ENCODE measurements at regions not wholly inside any gene's neighbourhood (a gene's known extent, or its start where the extent isn't known, plus 50 kb on each side); places are given as distances from the start of the nearest gene placed in this dataset.
A peak's percentile ranks its signal among the peaks of the same experiment; 100 is the strongest.
"Not testable (repeated sequence)": the region's sequence is repeated elsewhere in the genome, so short reads cannot be mapped to it uniquely, and the experiment has no call there.

DNA sequence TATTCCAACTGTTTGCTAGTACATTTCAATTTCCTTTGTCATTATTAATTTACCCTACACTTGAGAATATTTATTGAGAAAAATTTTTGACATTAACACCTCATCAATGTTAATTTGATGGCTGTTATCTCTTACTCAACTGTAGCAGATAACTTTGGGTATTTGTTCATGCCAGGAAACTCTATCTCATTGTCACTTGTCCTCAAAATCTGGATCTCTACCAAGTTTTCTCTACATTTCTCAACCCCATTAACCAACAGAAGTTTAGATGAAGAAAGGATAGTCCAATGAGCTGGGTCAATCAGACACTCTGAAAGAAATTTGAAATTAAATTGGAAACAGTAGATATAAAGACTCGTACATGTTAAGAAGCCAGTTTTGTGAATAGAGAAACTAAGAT is 395.3 kb downstream of the TUSC1 start:
- no peak for DNase-seq (ENCODE audit: low read depth)

DNA sequence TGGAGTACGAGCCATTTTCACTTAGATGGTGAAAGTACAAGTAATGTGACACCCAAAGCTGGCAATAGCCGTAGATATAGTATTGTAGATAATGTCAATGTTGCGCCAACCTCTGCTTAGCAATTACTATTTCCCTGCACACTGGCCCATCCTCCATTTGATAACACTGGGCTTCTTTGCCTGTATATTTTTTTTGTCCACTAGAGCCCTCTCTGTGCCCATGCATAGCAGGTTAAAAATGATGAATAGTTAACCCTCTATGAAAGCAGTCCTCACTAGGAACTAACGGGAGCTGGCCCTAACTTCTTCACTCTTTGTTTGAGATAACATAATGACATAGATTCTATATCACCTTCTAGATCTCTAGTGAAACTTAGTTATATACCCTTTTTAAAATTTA is 416.8 kb downstream of the TUSC1 start:
- DNase-seq (ENCODE audit: low read depth) = peak; percentile 15

DNA sequence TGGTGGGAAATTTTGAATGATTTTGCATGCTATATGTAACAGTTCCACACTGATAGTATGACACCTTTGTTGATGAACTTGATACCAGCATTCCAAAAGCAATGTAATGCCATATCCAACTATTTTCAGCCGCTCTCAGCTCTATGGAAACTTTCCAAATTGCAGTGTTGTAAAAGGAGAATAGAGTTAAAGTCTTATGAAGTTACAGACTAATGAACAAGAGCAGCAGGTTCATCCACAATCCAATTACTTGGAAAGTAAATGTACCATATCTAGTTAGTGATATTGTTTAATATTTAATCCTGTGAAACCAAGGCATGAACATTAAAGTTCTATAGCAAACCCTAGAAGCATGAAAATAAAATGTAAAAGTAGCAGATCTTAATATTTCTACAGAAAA is 418.2 kb downstream of the TUSC1 start:
- peak; percentile 50 for DNase-seq (ENCODE audit: low read depth)

DNA sequence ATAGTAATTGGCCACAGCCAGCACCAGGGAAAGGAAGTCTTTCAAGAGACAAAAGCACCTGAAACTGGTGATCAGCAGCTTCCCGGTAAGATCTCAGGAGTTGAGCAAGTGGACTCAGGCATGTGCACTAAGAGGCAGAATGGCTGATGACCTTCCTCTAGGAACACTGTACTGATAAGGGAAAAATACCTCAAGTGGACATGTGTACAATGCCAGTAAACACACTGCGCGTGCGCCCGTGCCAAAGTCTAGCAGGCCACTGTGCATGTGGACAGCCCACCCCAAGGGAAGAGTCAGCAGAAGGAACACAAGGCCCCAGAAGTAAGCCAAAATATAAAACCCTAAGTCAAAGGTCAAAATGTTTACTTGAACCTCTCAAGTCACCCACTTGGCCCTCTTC is 423.0 kb downstream of the TUSC1 start:
- no peak for DNase-seq (ENCODE audit: low read depth)

DNA sequence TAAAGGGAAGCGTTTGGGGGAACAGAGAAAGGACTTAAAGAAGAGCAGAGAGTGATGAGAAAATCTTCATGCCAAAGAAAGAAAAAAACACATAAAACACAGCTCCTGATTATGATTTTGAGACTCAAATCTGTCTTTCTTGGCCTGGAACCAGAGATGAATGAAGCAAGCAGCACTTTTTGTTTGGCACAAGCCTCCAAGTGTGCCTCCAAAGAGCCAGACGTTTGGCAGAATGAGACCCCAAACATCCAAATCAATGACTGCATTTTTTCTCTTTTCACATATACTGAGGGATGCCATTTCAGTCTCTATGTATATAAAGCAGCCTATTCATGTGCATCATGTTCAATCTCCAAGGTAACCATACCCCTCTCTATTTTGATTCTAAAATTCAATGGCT is 424.2 kb downstream of the TUSC1 start:
- DNase-seq (ENCODE audit: low read depth) = no peak

DNA sequence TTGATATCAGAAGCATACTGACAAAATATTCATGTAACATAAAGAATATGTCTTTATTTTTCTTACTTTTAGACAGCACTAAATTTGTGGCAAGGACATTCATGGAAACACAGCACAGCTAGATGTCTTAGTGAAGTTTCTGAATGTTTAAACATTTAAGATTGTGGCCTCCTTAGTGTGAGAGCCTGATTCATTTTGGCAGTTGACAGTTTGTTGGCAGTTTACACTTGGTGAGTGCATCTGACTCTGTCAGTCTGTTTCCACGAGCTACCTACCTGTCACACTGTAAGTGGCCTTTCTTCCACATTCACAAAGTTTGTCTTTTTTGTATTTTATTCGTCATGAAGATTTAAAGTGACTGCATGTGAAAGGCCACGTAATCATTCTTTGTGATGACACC is 436.8 kb downstream of the TUSC1 start:
- no peak for DNase-seq (ENCODE audit: low read depth)

DNA sequence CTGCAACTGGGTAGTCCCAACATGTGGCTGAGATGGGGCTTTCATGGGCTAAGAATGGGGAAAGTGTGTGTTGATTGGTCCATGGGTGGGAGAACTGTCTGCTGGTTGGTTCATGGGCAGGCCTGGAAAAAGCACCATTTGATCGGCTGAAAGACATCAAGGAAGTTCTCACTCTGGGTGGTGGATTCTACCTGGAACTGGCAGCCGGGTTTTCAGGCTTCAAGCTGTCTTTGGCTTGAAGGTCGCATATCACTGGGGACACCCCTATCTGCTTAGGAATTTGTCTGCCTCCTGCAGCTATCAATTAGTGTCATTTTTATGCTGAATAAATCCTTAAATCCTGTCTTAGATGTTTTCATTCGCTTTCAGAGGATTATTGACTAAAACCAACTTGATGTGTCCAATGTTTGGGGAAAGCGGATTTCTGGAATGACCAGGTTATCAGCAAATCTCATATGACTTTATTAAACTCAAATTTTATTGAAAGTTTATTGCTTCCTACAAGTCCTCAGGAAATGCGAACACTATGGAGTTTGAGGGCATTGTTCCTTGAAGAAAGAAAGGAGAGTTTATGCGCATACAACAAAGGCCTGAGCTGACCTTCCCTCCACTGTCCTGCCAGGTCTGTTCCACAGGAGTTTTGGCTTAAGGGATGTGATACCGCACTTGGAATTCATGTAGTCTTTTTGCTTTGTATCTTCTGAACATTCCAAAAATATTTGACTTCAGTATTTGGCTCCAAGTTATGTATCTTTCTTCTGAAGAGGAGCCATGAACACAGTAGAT is 451.1 kb downstream of the TUSC1 start:
- no peak for DNase-seq (ENCODE audit: low read depth)

DNA sequence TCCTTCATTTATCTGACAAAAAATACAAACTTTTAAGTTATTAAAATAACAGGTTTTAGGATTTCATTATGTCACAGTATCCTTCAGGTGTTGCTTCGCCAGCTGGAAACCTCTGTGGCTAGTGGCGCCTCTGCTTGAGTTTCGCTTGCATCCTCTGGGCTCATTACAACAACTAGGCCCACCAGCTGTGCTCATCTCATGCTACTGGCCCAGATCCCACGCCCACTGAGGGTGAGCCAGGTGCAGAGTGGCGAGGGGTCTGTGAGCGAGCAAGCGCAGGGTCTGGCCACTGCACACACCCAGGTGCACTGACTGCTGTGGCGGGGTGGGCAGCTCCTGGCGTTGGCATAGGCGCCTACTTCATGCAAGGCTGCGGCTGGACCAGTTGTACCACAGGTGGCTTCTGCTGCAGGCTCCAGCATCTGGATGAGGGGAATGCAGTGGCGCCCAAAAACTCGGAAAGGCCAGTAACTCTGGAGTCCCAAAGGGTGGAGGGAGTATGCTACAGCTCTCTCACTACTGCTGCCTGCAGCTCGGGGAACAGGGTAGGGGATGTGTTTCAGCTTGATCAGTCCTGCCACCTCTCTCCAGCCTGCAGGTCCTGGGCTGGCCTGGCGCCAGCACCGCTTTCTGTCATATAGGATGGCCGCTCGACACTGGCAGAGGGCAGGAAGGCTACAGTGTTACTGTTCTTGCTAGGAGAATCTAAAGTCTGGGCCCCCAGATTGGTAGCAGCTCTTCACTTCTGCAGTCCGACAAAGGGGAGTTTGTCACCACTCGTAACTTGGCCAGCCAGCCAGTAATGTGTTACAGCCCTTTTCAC is 452.1 kb downstream of the TUSC1 start:
- DNase-seq (ENCODE audit: low read depth) = no peak

DNA sequence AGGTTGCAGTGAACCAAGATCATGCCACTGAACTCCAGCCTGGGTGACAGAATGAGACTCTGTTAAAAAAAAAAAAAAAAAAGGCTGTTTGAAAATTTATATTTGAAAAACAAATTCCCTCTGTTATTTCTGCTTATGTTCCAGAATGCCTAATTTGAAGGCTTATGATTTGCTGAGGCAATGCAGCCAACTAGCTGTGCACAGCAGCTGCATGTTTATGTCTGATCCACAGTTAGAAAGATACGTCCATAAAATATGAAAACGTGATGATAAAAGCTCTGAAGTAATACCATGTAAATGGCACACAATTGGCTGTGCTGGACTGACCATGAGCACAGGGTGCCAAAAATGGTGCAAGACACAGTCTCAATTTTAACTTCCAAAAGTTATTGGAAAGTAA is 453.2 kb downstream of the TUSC1 start:
- DNase-seq (ENCODE audit: low read depth) = no peak

DNA sequence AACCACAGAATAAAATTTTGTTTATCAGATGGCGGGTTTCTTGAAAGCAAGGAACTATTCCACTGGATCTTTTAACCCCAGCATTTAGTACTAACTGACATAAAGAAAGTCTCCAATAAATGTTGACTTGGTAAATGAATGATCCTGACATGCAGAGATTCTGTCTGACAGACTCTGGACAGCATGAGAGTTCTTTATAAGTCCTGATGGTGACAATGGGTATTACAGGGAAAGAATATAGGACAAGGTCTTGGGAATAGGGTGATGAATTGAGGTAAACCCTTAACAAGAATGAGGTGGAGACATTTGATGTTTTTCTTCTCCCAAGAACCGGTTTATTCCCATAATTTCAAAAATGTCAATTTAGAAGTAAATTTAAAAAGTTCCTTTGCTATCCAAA is 453.9 kb downstream of the TUSC1 start:
- DNase-seq (ENCODE audit: low read depth) = no peak

DNA sequence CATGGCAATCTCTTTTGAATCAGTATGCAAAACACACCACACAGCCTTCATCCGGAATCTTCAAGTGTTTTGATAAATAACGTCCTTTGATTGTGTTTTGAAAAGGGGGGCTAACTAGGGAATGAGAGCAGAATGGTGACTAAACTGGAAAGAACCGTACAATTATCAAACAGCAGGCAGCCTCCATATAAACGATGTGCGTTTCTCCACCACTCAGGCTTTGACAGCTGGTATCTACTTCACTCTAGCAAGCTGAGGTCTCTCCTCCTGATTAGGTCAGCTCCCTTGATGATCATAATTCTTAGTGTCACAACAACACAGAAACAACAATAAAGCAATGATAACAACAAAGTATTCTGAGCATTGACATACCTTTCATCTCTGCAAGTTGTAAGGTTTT is 465.9 kb downstream of the TUSC1 start:
- no peak for DNase-seq (ENCODE audit: low read depth)

DNA sequence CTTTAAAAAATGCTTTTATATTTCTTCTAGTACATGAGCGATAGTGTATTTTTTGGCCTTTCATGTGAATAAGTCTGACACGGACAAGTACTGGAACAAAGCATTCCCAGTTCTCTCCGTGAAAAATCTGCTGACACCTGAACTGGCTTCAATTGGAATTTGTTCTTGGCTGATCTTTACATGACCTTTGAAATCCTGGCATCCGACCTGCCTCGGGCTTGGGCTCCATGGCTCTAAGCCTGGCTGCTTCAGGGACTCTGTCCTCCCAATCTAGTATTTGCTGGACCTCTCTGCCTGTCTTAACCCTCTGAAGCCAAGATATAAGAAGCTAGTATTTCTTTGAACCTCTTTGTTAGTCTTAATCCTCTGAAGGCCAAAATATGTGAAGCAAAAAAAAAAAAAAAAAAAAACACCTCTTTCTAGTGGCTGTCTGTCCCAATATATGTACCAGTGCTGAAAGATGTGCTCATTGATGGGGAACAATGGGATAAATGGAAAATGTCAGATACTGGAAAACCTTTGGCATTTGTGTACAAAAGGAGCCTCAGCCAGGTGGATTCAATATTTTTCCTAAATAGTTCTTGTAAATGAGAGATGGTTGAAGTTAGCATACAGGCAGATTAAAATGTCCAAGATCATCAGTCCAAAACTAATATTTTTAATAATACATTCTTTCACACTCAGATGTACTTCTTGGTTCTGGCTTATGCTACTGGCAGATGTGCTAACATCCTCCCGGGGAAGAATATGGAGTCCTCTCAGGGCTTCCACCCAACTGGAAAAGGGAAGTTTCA is 470.6 kb downstream of the TUSC1 start:
- DNase-seq (ENCODE audit: low read depth) = peak; percentile 1

DNA sequence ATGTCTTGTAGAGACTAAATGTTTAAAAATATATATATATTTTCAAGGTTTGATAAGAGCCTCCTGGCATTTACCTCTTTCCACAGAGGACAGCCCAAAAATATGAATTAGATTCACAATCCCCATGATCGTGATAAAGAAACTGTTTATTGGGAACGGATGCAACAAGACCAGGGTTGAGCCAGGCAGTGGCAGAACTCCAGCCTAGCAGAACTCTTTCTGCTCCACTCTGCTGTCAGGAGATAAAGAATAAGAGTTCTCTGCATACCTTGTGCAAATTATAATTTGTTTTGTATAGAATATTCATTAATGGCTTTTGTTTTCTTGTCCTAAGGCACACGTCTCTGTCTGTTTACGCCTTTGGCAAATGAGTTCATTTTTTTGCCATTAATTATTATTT is 472.2 kb downstream of the TUSC1 start:
- no peak for DNase-seq (ENCODE audit: low read depth)

DNA sequence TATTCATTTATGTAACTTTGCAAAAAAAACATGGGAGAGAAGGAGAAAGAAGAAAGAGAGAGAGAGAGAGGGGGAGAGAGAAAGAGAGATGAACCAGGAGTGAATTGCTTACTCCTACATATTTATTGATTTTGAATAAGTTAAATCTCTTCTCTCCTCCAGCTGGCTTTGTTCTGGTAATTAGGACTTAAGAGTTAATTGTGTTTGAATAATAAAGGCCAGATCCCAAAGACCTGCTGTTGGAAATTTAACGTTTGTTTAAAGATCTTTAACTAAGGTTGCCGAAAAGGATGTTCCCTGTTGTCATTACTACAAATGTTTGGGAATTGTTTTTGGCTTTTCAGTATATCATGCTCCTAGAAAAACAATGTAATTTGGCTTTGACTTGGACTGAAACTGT is 473.0 kb downstream of the TUSC1 start:
- no peak for DNase-seq (ENCODE audit: low read depth)

DNA sequence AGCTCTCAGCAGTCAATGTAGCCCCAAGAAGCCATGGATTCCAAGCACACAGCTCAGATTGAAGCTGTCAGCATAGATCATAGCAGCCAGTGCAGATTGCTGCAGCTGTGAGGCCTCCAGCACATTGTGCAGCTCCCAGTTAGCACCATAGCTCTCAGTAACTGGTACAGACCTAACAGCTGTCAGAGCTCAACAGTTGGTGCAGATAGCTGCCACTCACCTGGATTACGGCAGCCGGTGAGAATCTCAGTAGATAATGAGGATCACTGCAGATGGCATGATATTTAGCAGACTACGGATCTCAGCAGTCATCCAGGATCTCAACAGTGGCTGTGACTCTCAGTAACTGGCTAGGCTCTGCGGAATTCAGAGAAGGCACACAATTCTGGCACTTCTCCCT is 500.4 kb downstream of the TUSC1 start:
- DNase-seq (ENCODE audit: low read depth) = no peak

DNA sequence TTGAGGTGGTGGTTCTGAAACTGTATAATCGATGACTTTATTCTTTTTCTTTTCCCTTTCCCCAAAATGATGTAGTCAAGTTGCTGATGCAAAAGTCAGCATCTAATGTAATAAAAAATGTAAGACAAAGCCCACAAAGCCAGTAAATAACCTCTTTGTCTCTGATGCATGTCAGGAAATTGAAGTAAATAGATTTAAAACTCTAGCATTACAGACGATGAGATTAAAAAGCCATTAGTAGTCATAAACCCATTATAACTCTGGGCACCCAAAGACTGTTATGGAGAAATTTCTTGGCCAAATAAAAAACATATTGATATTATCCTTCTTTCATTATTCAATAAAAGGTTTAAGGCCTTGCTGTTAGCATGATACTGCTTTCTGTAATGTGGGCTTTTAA is 548.7 kb downstream of the TUSC1 start:
- DNase-seq (ENCODE audit: low read depth) = no peak

DNA sequence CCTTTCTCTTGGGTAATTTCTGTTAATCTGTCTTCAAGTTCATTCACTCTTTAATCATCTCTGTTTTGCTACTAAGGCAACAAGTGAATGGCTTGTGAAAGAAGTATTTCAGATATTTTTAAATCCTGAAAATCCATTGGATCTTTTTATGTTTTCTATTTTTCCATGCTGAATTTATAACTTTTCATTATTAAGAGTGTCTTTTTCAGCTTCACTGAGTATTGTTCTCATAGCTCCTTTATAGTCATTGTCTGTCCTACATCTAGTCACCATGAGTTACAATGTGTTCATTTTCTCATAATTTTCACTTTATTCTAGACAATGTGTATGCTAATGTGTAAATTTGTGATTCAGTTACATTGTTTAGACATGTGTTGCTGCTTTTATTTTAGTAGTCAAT is 556.4 kb downstream of the TUSC1 start:
- no peak for DNase-seq (ENCODE audit: low read depth)

DNA sequence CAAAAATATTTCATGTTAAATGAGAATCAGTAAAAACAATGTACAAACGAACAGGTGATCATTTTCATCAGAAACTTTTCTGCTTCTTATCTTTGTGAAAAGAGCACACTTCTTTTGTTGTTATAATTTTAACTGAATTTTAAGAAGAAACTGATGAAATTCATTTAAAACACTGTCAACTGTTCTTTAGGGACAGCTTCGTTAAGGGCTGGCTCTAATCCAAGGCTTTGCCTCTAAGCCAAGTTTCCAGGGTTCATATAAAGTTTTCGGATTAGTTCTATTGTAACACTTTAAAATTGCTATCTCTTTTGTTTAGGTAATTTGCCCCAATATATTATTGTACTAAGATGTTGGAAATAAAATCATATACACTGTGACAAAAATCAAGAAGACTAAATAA is 559.2 kb downstream of the TUSC1 start:
- DNase-seq (ENCODE audit: low read depth) = no peak

DNA sequence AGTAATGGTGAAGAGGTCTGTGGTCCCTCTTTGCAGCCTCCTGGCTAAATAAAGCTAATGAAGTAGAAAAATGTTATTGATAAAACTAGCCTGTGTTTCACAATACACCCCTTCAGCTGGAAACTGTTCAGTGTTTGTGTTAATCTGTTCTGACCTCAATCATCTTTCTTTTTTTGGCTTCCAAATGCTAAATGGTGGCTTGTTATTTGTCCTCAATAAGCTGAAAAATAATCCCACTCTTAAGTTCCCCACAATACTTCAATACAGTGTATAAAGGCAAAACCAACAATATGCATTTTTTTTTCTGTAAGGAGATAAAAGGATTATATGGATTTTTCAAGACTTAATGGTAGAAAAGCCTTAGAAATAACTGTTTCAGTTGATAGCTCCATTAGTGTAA is 560.5 kb downstream of the TUSC1 start:
- no peak for DNase-seq (ENCODE audit: low read depth)

DNA sequence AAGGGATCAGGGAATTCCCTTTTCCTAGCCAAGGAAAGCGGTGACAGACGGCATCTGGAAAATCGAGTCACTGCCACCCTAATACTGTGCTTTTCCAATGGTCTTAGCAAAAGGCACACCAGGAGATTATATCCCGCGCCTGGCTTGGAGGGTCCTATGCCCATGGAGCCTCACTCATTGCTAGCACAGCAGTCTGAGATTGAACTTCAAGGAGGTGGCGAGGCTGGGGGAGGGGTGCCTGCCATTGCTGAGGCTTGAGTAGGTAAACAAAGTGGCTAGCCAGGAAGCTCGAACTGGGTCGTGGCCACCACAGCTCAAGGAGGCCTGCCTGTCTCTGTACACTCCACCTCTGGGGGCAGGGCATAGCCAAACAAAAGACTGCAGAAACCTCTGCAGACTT is 556.5 kb upstream of the IZUMO3 start:
- DNase-seq (ENCODE audit: low read depth) = not testable (repeated sequence)

DNA sequence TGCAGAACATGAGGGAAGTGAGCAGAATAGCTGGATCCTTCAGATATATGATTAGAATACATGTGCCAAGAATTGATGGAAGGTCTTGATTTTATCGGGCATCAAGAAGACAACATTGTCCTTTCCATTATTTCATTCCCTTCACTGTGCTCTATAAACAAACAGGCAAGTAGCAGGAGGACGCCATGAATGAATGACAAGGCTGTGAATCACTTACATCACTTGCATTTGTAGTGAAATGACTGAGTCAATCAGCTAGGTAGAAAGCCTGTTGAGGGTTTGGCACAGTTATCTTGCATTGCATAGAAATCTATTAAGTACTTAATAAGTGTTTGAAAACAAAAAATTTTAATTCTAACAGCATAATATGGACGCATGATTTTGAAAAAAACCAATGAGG is 548.8 kb upstream of the IZUMO3 start:
- DNase-seq (ENCODE audit: low read depth) = no peak

DNA sequence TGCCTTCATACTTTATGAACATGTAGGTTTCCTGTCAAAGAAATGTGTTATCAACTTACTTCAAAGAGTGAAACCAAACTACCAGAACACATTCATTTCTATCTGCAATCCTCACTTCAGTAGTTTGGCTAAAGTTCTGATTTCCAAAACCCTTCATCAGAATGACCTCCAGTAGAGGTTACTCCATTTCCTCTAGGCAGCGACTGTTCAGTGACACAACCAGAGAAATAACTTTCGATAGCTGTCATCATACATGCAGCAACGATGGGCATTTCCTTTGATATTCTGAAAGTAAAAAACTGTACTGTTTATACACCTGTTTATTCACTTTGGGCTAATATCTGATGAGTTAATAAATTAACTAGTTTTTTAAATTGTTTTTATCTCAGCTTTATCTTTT is 532.5 kb upstream of the IZUMO3 start:
- DNase-seq (ENCODE audit: low read depth) = no peak
